Endothelial cell of umbilical vein (primary cell): ENCODE measurements at regions not wholly inside any gene's neighbourhood (a gene's known extent, or its start where the extent isn't known, plus 50 kb on each side); places are given as distances from the start of the nearest gene placed in this dataset.

ENCODE experiments used
- CTCF ChIP-seq, 2 donors: IDR thresholded peaks; 1 replicate in 1 of 2; 2 replicates in 1 of 2; pipeline ENCODE4 v1.5.1; 2011; ENCODE audit warnings: low read length in 2 of 2, mild to moderate bottlenecking in 2 of 2, moderate library complexity in 2 of 2, control low read depth in 1 of 2, inconsistent platforms in 1 of 2, low read depth in 1 of 2; ENCODE audit not compliant: insufficient read depth in 1 of 2; ENCODE audit errors: extremely low read depth in 1 of 2
- EZH2 ChIP-seq: IDR thresholded peaks from 2 replicates; pipeline ENCODE4 v1.6.1; 2012; ENCODE audit warnings: borderline replicate concordance, low read depth, mild to moderate bottlenecking, moderate library complexity, low read length, inconsistent platforms; ENCODE audit not compliant: severe bottlenecking
- GATA2 ChIP-seq: IDR thresholded peaks from 2 replicates; pipeline ENCODE4 v1.7.0; 2011; ENCODE audit warnings: low read depth, mild to moderate bottlenecking, moderate library complexity, mixed read lengths, low read length; ENCODE audit not compliant: insufficient read length, insufficient read depth
- JUN ChIP-seq: IDR thresholded peaks from 2 replicates; pipeline ENCODE4 v1.6.1; 2011; ENCODE audit warnings: borderline replicate concordance, low read depth; ENCODE audit not compliant: insufficient read length, insufficient read depth
- MAX ChIP-seq: IDR thresholded peaks from 2 replicates; pipeline ENCODE4 v1.6.1; 2011; ENCODE audit not compliant: insufficient read depth, insufficient read length
- POLR2A ChIP-seq: IDR thresholded peaks from 2 replicates; pipeline ENCODE4 v1.6.1; 2012; ENCODE audit warnings: low read depth, mild to moderate bottlenecking, control low read depth, low read length
- POLR2AphosphoS5 ChIP-seq: IDR thresholded peaks from 2 replicates; pipeline ENCODE4 v1.6.1; 2012; ENCODE audit warnings: low read depth, mild to moderate bottlenecking, control low read depth, low read length, moderate library complexity; ENCODE audit not compliant: insufficient read depth

GRCh38 chr3:82082796-82083195 is 321.4 kb upstream of the GBE1 start:
- TF ChIP-seq EZH2 (no peak), CTCF (IDR thresholded peaks at IDR 0.05; ENCODE audit: extremely low read depth in 1 of 2, insufficient read depth in 1 of 2, low read depth in 1 of 2, low read length in 2 of 2) (no peak), MAX (no peak), POLR2A (no peak), JUN (no peak), POLR2AphosphoS5 (no peak), GATA2 (no peak)
